Stimulated activated CD4-positive, alpha-beta T cell treated with anti-CD3 and anti-CD28 coated beads, Interleukin-4, amount 100 ng/mL, for 4 hours (primary cell): ENCODE measurements at regions not wholly inside any gene's neighbourhood (a gene's known extent, or its start where the extent isn't known, plus 50 kb on each side); places are given as distances from the start of the nearest gene placed in this dataset.
"Not testable (repeated sequence)": the region's sequence is repeated elsewhere in the genome, so short reads cannot be mapped to it uniquely, and the experiment has no call there.

Source experiments
- DNase-seq, 2 experiments: peaks; one replicate each; pipeline ENCODE4 v3.0.0-alpha.2; 2020

DNA sequence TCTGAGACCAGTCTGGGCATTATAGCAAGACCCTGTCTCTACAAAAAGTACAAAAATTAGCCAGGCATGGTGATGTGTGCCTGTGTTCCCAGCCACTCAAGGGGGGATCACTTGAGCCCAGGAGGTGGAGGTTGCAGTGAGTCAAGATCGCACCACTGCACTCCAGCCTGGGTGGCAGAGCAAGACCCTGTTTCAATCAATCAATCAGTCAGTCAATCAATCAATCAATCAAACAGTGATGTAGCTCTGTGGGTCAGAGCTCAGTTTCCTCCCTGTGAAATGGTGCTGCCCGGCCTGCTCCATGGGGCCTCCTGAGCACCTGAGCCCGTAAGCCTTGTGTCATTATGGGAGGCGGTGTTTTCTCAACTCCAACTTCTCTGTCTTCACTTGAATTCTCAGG lies 167.1 kb upstream of the CIBAR2 start:
- no peak for DNase-seq

DNA sequence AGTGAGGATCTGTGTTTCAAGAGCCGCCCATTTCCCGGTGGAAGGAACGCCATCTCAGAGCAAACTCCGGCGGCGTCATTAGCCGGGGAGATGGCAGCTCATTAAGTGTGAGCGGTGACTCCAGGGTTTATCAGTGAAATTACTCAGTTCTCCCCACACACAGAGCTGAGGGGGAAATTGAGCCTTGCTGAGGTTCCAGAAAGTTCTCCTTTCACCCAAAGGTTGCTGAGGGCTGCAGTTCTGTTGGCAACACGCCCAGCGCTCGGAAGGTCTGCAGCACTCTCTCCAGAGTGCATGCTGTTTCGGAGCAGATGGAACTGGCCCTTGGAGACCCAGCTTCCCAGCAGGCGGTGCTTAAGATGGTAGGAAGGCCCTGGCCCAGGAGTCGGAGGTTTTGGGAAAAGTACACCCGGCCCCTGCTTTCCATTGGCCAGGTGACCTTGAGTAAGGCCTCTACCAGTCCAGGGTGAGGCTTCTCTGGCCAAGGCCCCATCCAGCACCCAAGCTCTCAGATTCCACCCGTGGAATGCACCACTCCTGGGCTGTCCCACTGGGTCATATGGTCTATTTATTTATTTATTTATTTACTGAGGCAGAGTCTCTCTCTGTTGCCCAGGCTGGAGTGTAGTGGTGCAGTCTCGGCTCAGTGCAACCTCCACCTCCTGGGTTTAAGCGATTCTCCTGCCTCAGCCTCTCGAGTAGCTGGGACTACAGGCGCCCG lies 167.7 kb upstream of the CIBAR2 start:
- DNase-seq = no peak

DNA sequence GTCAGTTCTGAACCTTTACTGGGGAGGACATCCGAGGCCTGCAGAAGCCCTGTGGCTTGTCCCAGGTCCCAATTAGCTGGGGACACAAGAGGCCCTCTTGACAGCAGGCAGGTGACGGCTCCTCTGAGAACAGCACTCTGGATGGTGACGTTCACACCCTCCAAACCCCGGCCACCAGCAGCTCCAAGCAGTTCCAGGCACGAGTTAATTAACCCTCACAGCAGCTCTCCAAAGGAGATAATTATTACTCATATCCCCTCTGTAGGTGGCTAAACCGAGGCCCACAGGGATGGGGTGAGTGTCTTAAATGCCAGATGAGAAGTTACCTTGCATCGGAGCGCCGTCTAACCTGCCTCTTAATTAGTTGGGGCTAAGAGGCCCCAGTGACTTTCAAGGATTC lies 168.9 kb upstream of the CIBAR2 start:
- DNase-seq = no peak

DNA sequence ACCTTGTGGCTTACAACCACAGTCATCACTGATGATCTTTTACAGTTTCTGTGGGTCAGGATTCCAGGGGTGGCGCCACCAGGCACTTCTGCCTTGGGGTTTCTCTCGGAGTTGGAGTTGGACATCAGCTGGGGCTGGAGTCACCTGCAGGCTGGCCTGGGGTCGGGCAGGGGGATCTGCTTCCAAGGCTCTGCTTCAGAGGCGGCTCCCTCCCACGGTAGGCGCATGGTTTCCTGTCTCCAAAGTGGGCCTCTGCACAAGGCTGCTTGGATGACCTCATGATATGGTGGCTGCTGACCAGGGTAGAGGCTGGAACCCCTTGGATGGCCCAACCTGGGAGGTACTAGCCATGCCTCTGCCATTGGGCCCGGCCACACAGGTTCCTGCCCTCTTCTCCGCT lies 170.6 kb upstream of the CIBAR2 start:
- DNase-seq = no peak

DNA sequence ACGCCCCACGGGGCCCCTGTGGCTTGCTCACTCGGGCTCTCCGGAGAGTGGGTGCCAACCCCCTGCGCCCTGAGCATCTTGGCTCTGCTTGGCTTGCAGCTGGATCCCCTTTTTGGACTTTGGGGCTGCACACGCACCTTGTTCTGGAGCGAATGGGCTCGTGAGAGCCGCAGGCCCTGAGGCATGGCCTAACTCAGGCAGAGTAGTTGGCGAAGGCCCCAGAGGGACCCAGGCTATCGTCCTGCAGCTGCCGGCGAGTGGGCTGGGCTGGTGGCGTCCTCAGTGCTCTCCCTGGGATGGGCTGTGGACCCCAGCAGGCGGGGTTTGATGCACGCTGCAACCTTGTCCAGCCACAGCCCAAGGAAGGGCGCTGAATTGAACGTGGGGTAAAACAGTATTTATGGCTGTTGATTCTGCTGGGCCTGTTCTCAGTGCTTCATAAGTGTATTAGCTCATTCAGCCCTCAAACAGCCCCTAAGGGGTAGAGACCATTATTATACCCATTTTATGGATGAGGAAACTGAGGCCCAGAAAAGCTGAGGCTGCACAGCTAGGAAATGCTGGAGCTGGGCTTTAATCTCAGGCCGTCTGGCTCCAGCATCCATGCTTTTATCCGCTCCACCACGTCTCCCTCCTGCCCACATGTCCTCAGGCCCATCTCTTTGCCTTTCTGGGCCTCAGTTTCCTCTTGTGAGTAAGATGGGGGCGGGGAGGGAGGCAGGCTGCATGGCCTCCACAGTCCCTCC lies 171.2 kb upstream of the CIBAR2 start:
- no peak for DNase-seq

DNA sequence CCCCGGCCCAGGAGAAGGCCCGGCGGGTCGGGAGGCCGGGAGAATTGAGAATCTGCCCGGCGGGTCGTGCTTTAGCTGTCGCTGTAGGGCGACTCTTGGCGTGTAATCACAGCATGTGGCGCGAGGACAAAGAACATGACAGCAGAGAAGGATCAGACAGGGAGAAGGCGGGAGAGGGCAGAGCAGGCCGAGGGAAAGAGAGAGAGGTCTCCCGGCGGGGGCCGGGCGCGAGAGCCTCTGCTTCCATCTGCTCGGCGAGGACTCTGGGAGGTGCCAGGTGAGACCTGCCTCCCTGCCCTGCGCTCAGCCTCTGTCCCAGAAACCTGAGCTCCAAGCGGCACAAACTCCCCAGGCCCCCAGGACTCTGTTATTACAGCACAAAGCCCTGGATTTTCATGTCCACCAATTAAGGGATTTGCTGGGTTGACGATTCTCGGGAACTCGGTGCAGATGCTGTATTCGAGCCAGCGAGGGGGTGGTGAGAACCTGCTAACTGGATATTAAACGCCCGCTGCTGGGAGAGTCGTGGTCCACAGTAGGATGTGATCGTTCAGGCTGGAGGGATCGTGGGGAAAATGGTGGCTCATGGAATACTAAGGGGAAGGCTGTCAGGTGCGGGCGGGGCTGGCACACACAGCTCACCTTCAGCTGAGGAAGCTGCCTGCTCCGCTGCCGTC lies 172.0 kb upstream of the CIBAR2 start:
- no peak for DNase-seq

DNA sequence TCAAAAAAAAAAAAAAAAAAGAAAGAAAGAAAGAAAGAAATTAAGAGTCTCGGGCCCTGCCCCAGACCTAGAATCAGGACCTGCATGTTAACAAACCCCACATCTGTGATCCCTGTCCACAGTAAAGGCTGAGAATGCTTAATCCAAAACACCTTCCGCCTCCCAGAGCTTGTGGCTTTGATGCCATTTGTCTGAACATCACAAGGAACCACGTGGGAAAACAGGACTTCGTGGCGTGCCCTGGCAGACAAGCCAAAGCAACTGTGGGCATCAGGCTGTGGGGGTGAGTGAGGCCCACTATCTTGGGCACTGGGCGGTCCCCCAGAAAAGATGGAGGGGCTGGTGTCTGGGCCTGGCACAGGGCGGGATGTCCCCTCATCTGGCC lies 173.4 kb upstream of the CIBAR2 start:
- DNase-seq = no peak

DNA sequence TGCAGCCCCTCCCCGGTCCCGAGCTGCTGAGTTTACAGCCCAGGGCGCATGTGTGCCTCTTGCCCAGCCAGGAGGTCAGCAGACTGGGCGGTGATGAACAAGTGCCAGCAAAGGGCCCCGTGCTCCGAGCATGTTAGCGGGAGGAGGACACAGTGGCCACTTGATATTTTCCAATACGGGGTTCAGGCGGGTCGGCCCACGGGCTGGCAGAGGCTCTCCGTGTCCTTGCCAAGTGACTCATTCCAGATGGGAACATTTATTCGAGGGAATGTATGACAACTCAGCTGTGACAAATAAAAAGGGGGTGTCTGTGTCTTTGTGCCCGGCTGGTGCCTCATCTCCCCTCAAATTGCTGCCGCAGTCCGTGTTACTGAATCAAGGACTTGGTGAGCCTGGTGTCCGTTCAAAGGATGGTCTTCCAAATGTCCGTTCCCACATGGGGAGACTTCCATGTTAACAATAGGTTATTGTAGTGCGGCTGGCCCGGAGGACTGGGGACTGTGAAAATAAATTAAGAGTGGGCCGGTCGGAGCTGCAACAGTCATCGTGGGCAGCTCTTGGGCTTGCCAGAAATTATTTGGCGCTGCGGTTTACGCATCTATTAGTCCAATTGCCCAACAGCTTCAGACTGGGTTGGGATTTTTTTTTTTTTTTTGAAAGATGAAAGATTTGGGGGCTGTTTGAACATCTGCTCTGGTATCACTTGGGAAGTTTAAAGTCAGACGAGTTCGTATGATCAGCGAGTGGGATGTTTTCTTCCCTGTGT lies 174.0 kb upstream of the CIBAR2 start:
- DNase-seq = no peak

DNA sequence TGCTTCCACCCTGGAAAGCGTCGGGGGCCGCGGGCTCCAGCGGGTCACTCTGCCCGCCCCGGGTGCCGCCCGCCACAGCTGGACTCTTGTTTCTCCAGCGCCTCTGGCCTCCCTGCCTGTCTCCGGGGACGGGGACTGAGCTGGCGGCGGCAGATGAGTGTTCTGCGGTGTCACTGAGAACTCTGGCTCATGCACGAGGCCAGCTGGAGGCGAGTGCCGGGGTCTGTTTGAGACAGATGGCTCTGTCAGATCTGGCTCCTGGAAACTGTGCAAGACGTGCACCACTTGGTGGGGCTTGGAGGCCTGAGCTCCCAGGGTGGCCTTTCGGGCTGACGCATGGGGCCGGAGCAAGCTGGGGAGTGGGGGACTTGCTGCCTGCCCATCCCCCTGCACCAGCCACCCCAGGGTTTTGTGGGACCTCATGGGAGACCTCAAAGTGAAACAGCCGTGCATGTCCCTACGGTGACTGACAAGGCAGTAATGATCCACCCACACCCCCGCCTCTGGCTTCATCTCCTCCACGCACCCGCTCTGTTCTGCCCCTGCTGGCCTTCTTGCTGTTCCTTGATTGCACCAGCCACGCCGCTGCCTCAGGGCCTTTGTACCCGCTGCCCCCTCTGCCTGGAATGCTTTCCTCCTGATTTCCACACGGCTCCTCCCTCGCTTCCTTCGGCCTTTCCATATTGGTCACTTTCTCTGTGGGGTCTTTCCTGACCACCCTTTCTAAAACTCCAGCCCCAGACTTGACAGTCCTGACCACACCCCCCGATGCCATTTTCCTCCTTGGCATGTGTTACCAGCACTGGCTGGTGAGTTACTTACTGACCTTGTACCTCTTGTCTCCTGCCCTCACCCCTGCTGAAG lies 174.9 kb upstream of the CIBAR2 start:
- DNase-seq = no peak

DNA sequence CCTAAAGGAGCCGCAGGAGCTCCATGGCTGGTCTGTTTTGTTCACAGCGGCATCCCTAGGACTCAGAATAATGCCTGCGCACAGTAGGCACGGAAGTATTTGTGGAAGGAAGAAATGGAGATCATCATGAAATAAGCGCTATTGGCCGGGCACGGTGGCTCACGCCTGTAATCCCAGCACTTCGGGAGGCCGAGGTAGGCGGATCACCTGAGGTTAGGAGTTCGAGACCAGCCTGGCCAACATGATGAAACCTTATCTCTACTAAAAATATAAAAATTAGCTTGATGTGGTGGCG lies 175.5 kb upstream of the CIBAR2 start:
- not testable (repeated sequence) for DNase-seq

DNA sequence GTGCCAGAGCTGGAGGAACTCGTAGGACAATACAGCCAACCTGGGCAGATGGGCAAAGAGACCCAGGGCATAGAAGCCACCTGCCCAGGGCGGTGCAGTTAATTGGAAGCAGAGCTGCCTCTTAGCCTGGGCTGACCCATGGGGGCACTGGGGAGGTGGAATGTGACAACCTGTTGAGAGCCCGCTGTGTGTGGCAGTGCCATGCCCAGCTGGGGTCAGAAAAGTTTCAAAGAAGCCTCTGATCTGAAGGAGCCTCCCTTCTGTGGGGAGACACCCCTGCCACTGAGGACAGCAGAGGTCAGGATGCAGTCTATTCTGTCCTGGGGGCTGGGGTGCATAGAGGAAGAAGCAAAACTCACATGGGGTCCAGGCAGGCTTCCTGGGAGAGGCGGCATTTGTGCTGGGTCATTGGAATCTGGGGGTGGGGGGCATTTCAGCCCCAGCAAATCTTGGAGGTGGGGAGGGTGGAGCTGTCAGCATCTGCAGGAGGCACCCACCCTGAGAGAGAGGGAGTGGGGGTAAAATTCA lies 176.1 kb upstream of the CIBAR2 start:
- no peak for DNase-seq

DNA sequence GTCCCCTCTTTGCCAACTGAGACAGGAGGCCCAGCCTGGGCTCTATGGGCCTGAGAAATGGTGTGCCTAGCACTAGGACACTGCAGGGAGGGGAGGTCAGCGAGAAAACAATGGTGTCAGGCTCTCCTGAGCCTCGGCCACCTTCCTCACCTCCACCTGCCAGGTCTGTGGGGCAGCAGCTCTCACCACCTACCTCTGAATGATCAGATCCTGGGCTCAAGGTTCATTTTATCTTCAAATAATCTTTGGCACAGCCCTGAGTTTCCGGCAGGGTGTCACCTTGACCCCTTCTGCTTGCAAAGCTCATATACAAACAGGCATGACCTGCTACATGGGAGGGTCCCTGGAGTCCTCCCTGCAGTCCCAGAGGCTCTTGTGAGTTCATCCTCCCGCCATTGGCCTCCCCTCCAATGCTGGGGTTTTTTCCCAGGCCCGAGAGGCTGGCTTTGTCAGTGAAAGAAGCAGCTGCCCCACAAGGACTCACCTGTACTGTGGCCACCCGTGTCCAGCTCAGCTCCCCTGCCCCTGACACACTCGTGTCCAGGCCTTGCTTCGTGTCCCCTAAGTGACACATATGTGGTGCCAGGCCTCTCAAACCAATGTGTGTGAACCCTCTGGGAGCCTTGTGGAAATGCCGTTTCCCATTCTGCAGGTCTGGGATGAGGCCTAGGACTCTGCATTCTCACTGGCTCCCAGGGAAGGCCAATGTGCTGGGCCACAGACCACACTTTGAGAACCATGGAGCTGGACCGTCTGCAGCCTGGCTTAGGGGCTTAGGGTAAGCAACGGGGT lies 176.8 kb upstream of the CIBAR2 start:
- no peak for DNase-seq

DNA sequence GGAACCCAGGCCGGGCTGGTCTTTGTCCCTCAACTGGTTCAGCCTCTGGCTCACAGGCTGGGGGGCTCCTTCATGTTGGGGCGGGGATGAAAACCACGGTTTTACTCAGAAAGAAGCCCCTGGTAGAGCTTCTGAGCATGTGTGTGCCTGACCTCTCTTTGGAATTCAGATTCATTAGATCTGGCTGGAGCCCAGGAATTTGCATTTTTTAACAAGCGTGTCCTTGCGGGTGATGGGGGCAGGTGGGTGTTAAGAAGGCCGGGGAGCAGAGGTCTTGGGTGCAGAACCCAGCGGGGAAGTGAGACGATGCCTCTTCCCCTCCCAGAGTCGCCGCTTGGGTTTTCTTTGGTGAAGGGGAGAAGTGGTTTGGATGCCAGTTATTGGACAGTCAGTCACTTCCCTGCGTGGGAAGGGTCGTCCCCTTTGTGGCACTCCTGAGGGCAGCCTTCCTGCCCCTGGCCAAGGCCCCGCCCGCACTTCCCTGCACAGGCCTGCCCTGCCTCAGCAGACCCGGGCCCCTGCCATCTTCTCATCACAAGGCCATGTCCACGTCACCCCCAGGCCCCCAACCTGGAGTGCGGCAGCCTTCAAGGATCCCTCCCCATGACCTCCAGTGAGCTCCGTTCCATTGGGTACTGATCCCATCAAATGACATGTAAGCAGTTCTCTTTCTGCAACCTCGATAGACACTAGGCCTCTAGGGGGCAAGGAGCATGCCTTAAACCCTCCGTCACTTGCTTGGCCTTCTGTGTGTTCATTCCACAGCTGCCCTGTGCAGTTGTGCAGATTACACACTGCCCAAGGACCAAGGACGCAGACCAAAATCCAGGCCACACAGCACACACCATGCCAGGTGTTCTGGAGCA lies 177.7 kb upstream of the CIBAR2 start:
- no peak for DNase-seq

DNA sequence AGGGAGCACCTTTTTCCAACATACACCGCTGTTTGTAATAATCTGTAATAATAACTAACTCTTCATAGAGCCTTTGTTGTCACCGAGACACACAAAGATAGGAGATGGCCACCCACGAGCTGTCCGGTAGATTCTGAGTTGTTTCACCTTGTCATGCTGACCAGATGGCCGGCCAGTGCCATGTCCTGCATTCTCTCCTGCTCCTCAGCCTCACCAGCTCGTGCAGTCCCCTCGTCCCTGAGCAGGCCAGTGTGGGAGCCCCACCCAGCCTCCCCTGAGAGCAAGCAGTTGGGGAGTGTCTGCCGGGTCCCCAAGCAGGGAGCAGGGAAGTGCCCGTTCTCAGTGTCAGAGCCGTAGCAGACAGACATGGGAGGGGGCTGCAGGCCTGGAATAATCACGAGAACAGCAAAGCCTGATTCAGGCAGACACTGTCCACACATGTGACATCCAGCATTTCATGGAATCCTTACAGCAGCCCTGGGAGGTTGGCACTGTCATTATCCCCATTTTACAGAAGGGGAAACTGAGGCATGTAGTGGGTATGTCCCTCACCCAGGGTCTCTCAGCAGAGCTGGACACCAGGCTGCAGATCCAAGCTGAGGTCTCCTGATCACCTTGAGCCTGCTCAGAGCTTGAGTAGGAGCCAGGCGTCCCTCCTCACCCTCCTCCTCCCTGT lies 178.5 kb upstream of the CIBAR2 start:
- no peak for DNase-seq

DNA sequence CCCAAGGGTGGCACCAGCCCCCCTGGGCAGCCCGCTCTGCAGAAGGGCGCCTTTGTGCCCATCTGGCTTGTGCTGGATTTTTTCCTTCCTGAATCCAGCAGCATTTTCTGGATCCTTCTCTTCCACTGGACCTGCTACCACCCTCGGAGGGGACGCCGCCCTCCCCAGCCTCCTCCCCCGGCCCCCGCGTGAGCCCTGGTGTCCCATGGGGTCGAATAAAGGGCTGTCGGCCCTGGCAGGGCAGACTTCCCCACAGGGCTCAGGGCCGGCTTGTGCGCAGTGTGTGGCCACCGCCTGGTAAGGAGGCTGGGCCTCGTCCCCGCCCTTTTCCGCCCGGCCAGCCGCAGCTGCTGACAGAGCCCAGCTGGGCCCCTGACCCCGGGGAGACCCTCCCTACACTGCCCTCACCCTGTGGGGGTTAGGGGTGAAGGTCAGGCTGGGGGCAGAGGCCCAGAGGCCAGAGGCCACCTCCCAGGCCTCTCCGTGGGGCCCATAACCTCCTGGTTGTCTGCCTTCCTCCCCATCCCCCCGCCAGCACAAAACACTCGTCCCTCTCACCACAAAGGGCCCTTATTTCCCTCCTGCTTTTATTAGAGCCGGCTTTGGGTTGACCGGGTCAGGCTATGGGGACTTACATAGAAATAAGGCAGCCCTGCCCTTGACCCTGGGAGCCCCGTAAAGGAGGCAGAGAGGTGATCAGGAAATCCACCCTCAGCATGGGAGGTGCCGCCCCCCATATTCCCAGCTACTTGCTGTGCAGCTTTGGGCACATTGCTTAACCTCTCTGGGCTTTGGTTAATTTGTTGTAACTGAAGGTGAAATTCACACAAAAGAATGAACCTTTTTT lies 179.3 kb upstream of the CIBAR2 start:
- no peak for DNase-seq

DNA sequence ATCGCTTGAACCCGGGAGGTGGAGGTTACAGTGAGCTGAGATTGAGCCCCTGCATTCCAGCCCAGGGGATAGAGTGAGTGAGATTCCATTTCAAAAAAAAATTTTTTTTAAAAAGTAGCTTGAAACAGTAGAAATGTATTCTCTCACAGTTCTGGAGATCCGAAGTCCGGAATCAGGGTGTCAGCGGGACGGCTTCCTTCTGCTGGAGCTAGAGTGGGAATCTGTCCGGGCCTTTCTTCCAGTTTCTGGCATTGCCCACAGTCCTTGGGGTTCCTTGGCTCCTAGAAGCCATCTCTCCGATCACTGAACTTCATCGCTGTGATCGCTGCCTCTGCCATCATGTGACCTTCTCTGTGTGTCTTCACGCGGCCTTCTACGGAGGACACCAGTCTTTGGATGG lies 181.2 kb upstream of the CIBAR2 start:
- DNase-seq = no peak

DNA sequence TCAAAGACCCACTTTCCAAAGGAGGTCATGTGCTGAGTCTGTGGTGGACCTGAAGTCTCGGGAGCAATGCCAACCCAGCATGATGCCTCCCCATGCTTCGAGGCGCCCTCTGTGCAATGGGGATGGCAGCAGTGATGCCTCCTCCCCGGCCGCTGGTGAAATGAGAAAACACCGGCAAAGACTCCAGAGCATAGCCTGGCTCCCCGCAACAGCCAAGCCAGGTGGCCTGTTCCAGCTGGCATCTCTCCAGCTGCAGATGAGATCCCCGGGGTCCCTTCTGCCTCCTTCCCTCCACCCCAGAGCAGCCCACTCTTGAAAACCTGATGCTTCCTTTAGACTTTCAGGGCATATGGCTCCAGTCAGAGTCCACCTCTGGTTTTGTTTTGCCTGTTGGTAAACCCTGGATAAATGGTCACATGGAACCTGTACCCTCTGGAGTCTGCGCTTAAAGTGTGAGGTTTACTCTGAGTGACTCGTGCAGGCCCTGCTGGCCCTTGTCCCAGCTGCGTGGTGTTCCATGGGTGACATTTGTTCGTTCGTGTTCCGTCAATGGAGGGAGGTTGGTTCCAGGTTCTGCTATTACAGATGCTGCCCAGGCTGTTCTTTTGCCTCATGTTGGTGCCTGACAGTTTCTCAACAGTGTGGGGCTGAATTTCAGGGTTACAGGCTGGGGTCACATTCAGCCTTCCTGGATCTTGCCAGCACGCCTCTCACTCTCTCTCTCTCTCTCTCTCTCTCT lies 181.8 kb upstream of the CIBAR2 start:
- DNase-seq = no peak
